HEK293T (cell line): ENCODE measurements at regions not wholly inside any gene's neighbourhood (a gene's known extent, or its start where the extent isn't known, plus 50 kb on each side); places are given as distances from the start of the nearest gene placed in this dataset.

Experiments used
- CTCF ChIA-PET: fragments of 350-600 bp; formaldehyde crosslinking; extraction: SDS; loops from one replicate; lab custom pipeline; 2021; ENCODE audit warnings: antibody characterized with exemption, inconsistent platforms; lab: Yijun Ruan, JAX
- POLR2A ChIA-PET: fragments of 350-600 bp; formaldehyde crosslinking; extraction: SDS; loops from one replicate; lab custom pipeline; 2020; ENCODE audit warnings: antibody characterized with exemption, inconsistent platforms; lab: Yijun Ruan, JAX
- DNase-seq: peaks from one replicate; pipeline ENCODE4 v3.0.0; 2012; ENCODE audit warnings: mixed read lengths; ENCODE audit errors: extremely low spot score
- ARNT ChIP-seq: fragments of 450-650 bp; IDR thresholded peaks from 2 replicates; pipeline ENCODE4 v1.6.1; 2017; ENCODE audit warnings: mild to moderate bottlenecking
- CTBP1 ChIP-seq: fragments of 450-650 bp; IDR thresholded peaks from 2 replicates; pipeline ENCODE4 v1.6.1; 2016; ENCODE audit warnings: borderline replicate concordance
- ELF4 ChIP-seq: fragments of 450-650 bp; IDR thresholded peaks from 2 replicates; pipeline ENCODE4 v1.6.1; 2017; ENCODE audit warnings: antibody characterized with exemption
- FOXA1 ChIP-seq: fragments of 450-650 bp; IDR thresholded peaks from 2 replicates; pipeline ENCODE4 v1.6.1; 2016; ENCODE audit warnings: mild to moderate bottlenecking
- FOXK2 ChIP-seq: fragments of 450-650 bp; IDR thresholded peaks from 2 replicates; pipeline ENCODE4 v1.6.1; 2016; ENCODE audit warnings: mild to moderate bottlenecking
- FOXM1 ChIP-seq: fragments of 450-650 bp; IDR thresholded peaks from 2 replicates; pipeline ENCODE4 v1.6.1; 2017; ENCODE audit warnings: mild to moderate bottlenecking, borderline replicate concordance
- HDGF ChIP-seq: fragments of 450-650 bp; IDR thresholded peaks from 2 replicates; pipeline ENCODE4 v1.6.1; 2017; ENCODE audit warnings: antibody characterized with exemption, borderline replicate concordance
- L3MBTL2 ChIP-seq: fragments of 450-650 bp; conservative IDR thresholded peaks from 2 replicates; pipeline ENCODE4 v1.6.1; 2016; ENCODE audit warnings: mild to moderate bottlenecking
- LEF1 ChIP-seq: fragments of 450-650 bp; IDR thresholded peaks from 2 replicates; pipeline ENCODE4 v1.6.1; 2017; ENCODE audit warnings: mild to moderate bottlenecking, borderline replicate concordance
- NFRKB ChIP-seq: fragments of 450-650 bp; IDR thresholded peaks from 2 replicates; pipeline ENCODE4 v1.6.1; 2016; ENCODE audit warnings: mild to moderate bottlenecking, moderate library complexity
- SP1 ChIP-seq: fragments of 450-650 bp; IDR thresholded peaks from 2 replicates; pipeline ENCODE4 v1.6.1; 2017
- SUZ12 ChIP-seq: fragments of 450-650 bp; IDR thresholded peaks from 2 replicates; pipeline ENCODE4 v1.6.1; 2016; ENCODE audit warnings: mild to moderate bottlenecking
- ZNF384 ChIP-seq: fragments of 450-650 bp; IDR thresholded peaks from 2 replicates; pipeline ENCODE4 v1.6.1; 2016
- TF ChIP-seq, protein P1 (sequence below): fragments of 450-650 bp; IDR thresholded peaks from 2 replicates; pipeline ENCODE4 v1.6.1; 2016

DNA sequence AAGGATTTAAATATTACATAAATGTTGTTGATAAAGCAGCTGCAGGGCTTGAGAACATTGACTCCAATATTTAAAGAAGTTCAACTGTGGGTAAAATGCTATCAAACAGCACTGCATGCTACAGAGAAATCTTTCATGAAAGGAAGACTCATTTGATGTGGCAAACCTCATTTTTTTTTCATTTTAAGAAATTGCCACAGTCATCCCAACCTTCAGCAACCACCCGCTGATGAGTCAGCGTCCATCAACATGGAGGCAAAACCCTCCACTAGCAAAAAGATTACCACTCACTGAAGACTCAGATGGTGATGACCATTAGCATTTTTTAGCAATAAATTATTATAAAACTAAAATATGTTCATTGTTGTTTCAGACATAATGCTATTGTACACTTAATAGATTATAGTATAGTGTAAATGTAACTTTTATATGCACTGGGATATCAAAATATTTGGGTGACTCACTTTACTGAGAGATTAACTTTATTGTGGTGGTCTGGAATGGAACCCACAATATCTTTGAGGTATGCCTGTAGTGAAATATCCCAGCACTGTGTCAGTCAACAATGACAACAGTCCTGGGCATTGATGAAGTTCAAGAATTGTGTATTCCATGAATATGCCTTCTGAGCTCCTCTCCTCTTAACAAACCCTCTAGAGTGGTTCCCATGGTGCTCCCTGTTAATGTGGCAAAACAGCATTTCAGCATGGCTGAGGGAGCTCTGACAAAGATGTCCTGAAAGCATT, 52.4 kb upstream of the SOX21 start:
- no peak for TF ChIP-seq ELF4
- TF ChIP-seq FOXA1 = no peak
- TF ChIP-seq SUZ12 = no peak
- no peak for TF ChIP-seq ZNF384
- TF ChIP-seq CTBP1 = no peak
- TF ChIP-seq NFRKB = no peak
- TF ChIP-seq LEF1 = no peak
- TF ChIP-seq L3MBTL2 = no peak
- TF ChIP-seq, protein P1, sequence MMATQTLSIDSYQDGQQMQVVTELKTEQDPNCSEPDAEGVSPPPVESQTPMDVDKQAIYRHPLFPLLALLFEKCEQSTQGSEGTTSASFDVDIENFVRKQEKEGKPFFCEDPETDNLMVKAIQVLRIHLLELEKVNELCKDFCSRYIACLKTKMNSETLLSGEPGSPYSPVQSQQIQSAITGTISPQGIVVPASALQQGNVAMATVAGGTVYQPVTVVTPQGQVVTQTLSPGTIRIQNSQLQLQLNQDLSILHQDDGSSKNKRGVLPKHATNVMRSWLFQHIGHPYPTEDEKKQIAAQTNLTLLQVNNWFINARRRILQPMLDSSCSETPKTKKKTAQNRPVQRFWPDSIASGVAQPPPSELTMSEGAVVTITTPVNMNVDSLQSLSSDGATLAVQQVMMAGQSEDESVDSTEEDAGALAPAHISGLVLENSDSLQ = no peak
- no peak for TF ChIP-seq HDGF
- no peak for TF ChIP-seq SP1
- no peak for TF ChIP-seq ARNT
- TF ChIP-seq FOXM1 = no peak
- no peak for TF ChIP-seq FOXK2

More for the DNA sequence above, 52.4 kb upstream of the SOX21 start:
- ChIA-PET CTCF (no interaction called here), POLR2A (no interaction called here)
- DNase-seq = no peak
